Tibial artery (tissue), 4 donors: ENCODE measurements at regions not wholly inside any gene's neighbourhood (a gene's known extent, or its start where the extent isn't known, plus 50 kb on each side); places are given as distances from the start of the nearest gene placed in this dataset.

Experiments used
- DNase-seq, 2 donors: peaks; one replicate each; pipeline ENCODE4 v3.0.0-alpha.2; 2019
- H3K27ac ChIP-seq, 2 donors: fragments of 200-600 bp; sonication (generic) in 1 of 2; 1 replicate in 1 of 2; 2 replicates in 1 of 2; pipeline ENCODE4 v1.5.1; 2018 to 2019; ENCODE audit warnings: mild to moderate bottlenecking in 1 of 2
- H3K27me3 ChIP-seq, 2 donors: fragments of 200-600 bp; sonication (generic) in 1 of 2; one replicate each; pipeline versions ENCODE4 v1.5.1 to v1.6.0; 2016 to 2019
- H3K36me3 ChIP-seq, 3 donors: fragments of 200-600 bp; sonication (generic) in 2 of 3; one replicate each; pipeline ENCODE4 v1.5.1; 2016 to 2019; ENCODE audit warnings: mild to moderate bottlenecking in 2 of 3
- H3K4me1 ChIP-seq, 4 donors: fragments of 200-600 bp; sonication (generic) in 2 of 4; 1 replicate in 3 of 4; 2 replicates in 1 of 4; pipeline ENCODE4 v1.5.1; 2016 to 2019
- H3K4me3 ChIP-seq, 2 donors: fragments of 200-600 bp; sonication (generic) in 1 of 2; 1 replicate in 1 of 2; 2 replicates in 1 of 2; pipeline ENCODE4 v1.5.1; 2018 to 2019; ENCODE audit warnings: mild to moderate bottlenecking in 2 of 2
- H3K9me3 ChIP-seq, 3 donors: fragments of 200-600 bp; sonication (generic) in 1 of 3; one replicate each; pipeline ENCODE4 v1.5.1; 2016 to 2019
- CTCF ChIP-seq, 2 experiments: fragments of 200-600 bp in 1 of 2; fragments of 450-650 bp in 1 of 2; IDR thresholded peaks; one replicate each; pipeline ENCODE4 v1.5.1; 2017 to 2019; ENCODE audit warnings: antibody characterized with exemption in 2 of 2, mild to moderate bottlenecking in 1 of 2, moderate library complexity in 1 of 2
- intact Hi-C: fragments of 100-400 bp; cut with DNase I; formaldehyde crosslinking; loops from one replicate; pipeline ENCODE4 v1.15.0; 2023; ENCODE audit warnings: low total_unique reads

- intact Hi-C loops = no loop called here
- Histone ChIP-seq H3K4me1 (no peaks in the 10 kb centered on the region), H3K9me3 (no peaks in the 10 kb centered on the region), H3K27me3 (no peaks in the 10 kb centered on the region), H3K27ac (no peak overlapping the region), H3K4me3 (no peak overlapping the region), H3K36me3 (no peaks in the 10 kb centered on the region)
- no peak for DNase-seq
- no peak for TF ChIP-seq CTCF (IDR thresholded peaks at IDR 0.05)
Measured at GRCh38 chr13:22017226-22017625, 346.4 kb downstream of the FGF9 start.

- Histone ChIP-seq H3K27me3 (no peaks in the 10 kb centered on the region), H3K4me1 (no peaks in the 10 kb centered on the region), H3K9me3 (no peaks in the 10 kb centered on the region), H3K27ac (no peak overlapping the region), H3K4me3 (no peak overlapping the region), H3K36me3 (no peaks in the 10 kb centered on the region)
- no peak for DNase-seq
- intact Hi-C loops = no loop called here
- TF ChIP-seq CTCF (IDR thresholded peaks at IDR 0.05) = no peak
Measured at GRCh38 chr13:22018076-22018835, 347.4 kb downstream of the FGF9 start.

GRCh38 chr13:22018836-22019210 is 347.9 kb downstream of the FGF9 start:
- Histone ChIP-seq H3K9me3 (no peaks in the 10 kb centered on the region), H3K4me1 (no peaks in the 10 kb centered on the region), H3K27me3 (no peaks in the 10 kb centered on the region), H3K36me3 (no peaks in the 10 kb centered on the region), H3K27ac (no peak overlapping the region), H3K4me3 (no peak overlapping the region)
- intact Hi-C loops = no loop called here
- DNase-seq = no peak
- no peak for TF ChIP-seq CTCF (IDR thresholded peaks at IDR 0.05)

GRCh38 chr13:22024381-22024994 is 353.6 kb downstream of the FGF9 start:
- H3K4me1 ChIP-seq = no peaks in the 10 kb centered on the region
- intact Hi-C loops = no loop called here
- no peak for DNase-seq
- no peak overlapping the region for H3K4me3 ChIP-seq
- H3K27me3 ChIP-seq = no peaks in the 10 kb centered on the region
- H3K36me3 ChIP-seq = no peaks in the 10 kb centered on the region
- H3K27ac ChIP-seq = no peak overlapping the region
- TF ChIP-seq CTCF (IDR thresholded peaks at IDR 0.05) = no peak
- no peaks in the 10 kb centered on the region for H3K9me3 ChIP-seq

GRCh38 chr13:22027566-22027965 is 356.7 kb downstream of the FGF9 start:
- intact Hi-C loops = no loop called here
- peaks cover 0 to 11% (median 0%) of the 10 kb centered on the region in 4 donors for H3K4me1 ChIP-seq
- H3K4me3 ChIP-seq = no peak overlapping the region
- DNase-seq = no peak
- H3K36me3 ChIP-seq = no peaks in the 10 kb centered on the region
- no peak for TF ChIP-seq CTCF (IDR thresholded peaks at IDR 0.05)
- no peak overlapping the region for H3K27ac ChIP-seq
- H3K27me3 ChIP-seq = no peaks in the 10 kb centered on the region
- no peaks in the 10 kb centered on the region for H3K9me3 ChIP-seq
